ENCODE measurements at regions not wholly inside any gene's neighbourhood (a gene's known extent, or its start where the extent isn't known, plus 50 kb on each side); places are given as distances from the start of the nearest gene placed in this dataset.

GRCh38 chr12:114998118-114998749, 314.3 kb upstream of the TBX3 start:
- H2BK120ac ChIP-seq (replicated peaks; ENCODE audit: low read depth, low read length), result no peak overlapping the region
- ChIA-PET POLR2A (ENCODE audit: partially characterized antibody) (no interaction called here), CTCF (ENCODE audit: partially characterized antibody) (interaction anchor here (0.6 to 1.2 kb wide), 2 partner anchors 17 to 18 kb away, joined by 3 read pairs; no protein-coding TSS in a partner anchor)
- H3K4me3 ChIP-seq (ENCODE audit: extremely low read depth in 1 of 4, insufficient read depth in 2 of 4, low read depth in 3 of 4, low read length in 4 of 4), result no peak overlapping the region
- H3K9me3 ChIP-seq (ENCODE audit: insufficient read depth in 2 of 2, low read depth in 1 of 2, low read length in 1 of 2), result peaks cover 9 to 12% of the 10 kb centered on the region in 2 experiments
- H3K9ac ChIP-seq (replicated peaks in 1 of 4; ENCODE audit: extremely low read depth in 1 of 4, low read depth in 3 of 4, low read length in 3 of 4), result no peak overlapping the region
- WGBS, 2 experiments (ENCODE audit: extremely low coverage in 1 of 2, insufficient coverage in 1 of 2, insufficient read length in 1 of 2, insufficient replicate concordance in 2 of 2, low coverage in 1 of 2, low lambda C conversion rate in 2 of 2, missing lambda C conversion rate in 1 of 2), result 90% methylated on average over 2 of the region's 2 CpGs; no CpG with 5 or more reads in 1 of the 2 experiments
- H4K8ac ChIP-seq (ENCODE audit: extremely low read depth, insufficient read depth, low read length), result no peak overlapping the region
- H2AK5ac ChIP-seq (ENCODE audit: low read depth, low read length), result no peak overlapping the region
- H3K4me2 ChIP-seq (ENCODE audit: insufficient read depth in 1 of 2, low read depth in 2 of 2, low read length in 2 of 2), result no peak overlapping the region
- no peak overlapping the region for H3K56ac ChIP-seq (replicated peaks; ENCODE audit: insufficient read length, low read depth, low read length)
- H2AFZ ChIP-seq (ENCODE audit: low read length), result no peak overlapping the region
- no peaks in the 10 kb centered on the region for H3K23me2 ChIP-seq (ENCODE audit: low read depth, low read length)
- no peak overlapping the region for H2BK12ac ChIP-seq (ENCODE audit: low read depth, low read length)
- H3K18ac ChIP-seq (ENCODE audit: extremely low read depth, low read length), result no peak overlapping the region
- TF ChIP-seq JUN (IDR thresholded peaks at IDR 0.05; ENCODE audit: low read depth, low read length), result no peak
- TF ChIP-seq RAD21 (IDR thresholded peaks at IDR 0.05 in 1 of 2, conservative IDR thresholded peaks at IDR 0.05 in 1 of 2; ENCODE audit: low read depth in 2 of 2, low read length in 2 of 2), result no peak
- TF ChIP-seq TCF12 (IDR thresholded peaks at IDR 0.05; ENCODE audit: low read depth, low read length), result no peak
- no peak for TF ChIP-seq YY1 (IDR thresholded peaks at IDR 0.05; ENCODE audit: low read depth, low read length)
- TF ChIP-seq POU5F1 (IDR thresholded peaks at IDR 0.05; ENCODE audit: low read depth, low read length), result no peak
- TF ChIP-seq SIRT6 (IDR thresholded peaks at IDR 0.05; ENCODE audit: low read length), result no peak
- TF ChIP-seq CHD2 (IDR thresholded peaks at IDR 0.05; ENCODE audit: low read length), result no peak
- peaks cover 0 to 3% (median 0%) of the 10 kb centered on the region in 4 experiments; a peak in 1 of 7 replicates for H3K4me1 ChIP-seq (replicated peaks in 1 of 4; ENCODE audit: control insufficient read depth in 3 of 4, insufficient read depth in 4 of 4, low read length in 3 of 4)
- H4K5ac ChIP-seq (ENCODE audit: insufficient read length, low read depth, low read length), result no peak overlapping the region
- H3K27me3 ChIP-seq (replicated peaks in 1 of 4; ENCODE audit: control insufficient read depth in 3 of 4, extremely low read depth in 1 of 4, insufficient read depth in 3 of 4, low read length in 3 of 4), result no peaks in the 10 kb centered on the region
- H4K20me1 ChIP-seq (replicated peaks in 1 of 2; ENCODE audit: control insufficient read depth in 1 of 2, insufficient read depth in 2 of 2, low read length in 2 of 2), result no peaks in the 10 kb centered on the region
- no peak overlapping the region for H2BK5ac ChIP-seq (ENCODE audit: low read depth, low read length)
- no peak overlapping the region for H3K23ac ChIP-seq (ENCODE audit: insufficient read length)
- no peak overlapping the region for H3K4ac ChIP-seq (replicated peaks; ENCODE audit: insufficient read length, low read depth, low read length)
- H3K79me1 ChIP-seq (ENCODE audit: low read depth, low read length), result no peaks in the 10 kb centered on the region
- no peaks in the 10 kb centered on the region for H3K79me2 ChIP-seq (ENCODE audit: control insufficient read depth in 1 of 2, insufficient read depth in 2 of 2, low read length in 2 of 2)
- no peak overlapping the region for H3K27ac ChIP-seq (ENCODE audit: low read depth, low read length)
- FAIRE-seq, result no peak
- H2BK20ac ChIP-seq (ENCODE audit: low read length), result no peak overlapping the region
- no peak overlapping the region for H3K14ac ChIP-seq (ENCODE audit: insufficient read length)
- no peak overlapping the region for H4K91ac ChIP-seq (replicated peaks; ENCODE audit: insufficient read length, low read length)
- no peak for DNase-seq (ENCODE audit: low read depth in 1 of 2, low spot score in 2 of 2)
- no peaks in the 10 kb centered on the region for H3K36me3 ChIP-seq (ENCODE audit: control insufficient read depth in 2 of 4, insufficient read depth in 4 of 4, low read length in 3 of 4)
- no peak overlapping the region for H2BK15ac ChIP-seq (ENCODE audit: low read length)

Data from H1 (cell line).